Stimulated activated CD8-positive, alpha-beta memory T cell treated with anti-CD3 and anti-CD28 coated beads, Interleukin-2, amount 100 ng/mL, for 1 hour (primary cell): ENCODE measurements at regions not wholly inside any gene's neighbourhood (a gene's known extent, or its start where the extent isn't known, plus 50 kb on each side); places are given as distances from the start of the nearest gene placed in this dataset.

Source experiments
- DNase-seq, 2 donors: peaks; one replicate each; pipeline ENCODE4 v3.0.0-alpha.2; 2020; ENCODE audit warnings: low read depth in 2 of 2

- DNase-seq, result no peak
Observed at GRCh38 chr5:96035796-96036195, 74.1 kb upstream of the ELL2 start.

GRCh38 chr5:96033116-96033515 lies 71.5 kb upstream of the ELL2 start:
- DNase-seq, result no peak

- no peak for DNase-seq
Observed at GRCh38 chr5:96031811-96032261, 70.2 kb upstream of the ELL2 start.

GRCh38 chr5:96031180-96031579 lies 69.5 kb upstream of the ELL2 start:
- DNase-seq, result no peak

- no peak for DNase-seq
Observed at GRCh38 chr5:96026406-96027041, 64.9 kb upstream of the ELL2 start.

GRCh38 chr5:96024683-96025475 lies 63.2 kb upstream of the ELL2 start:
- no peak for DNase-seq

- no peak for DNase-seq
Observed at GRCh38 chr5:96023518-96023917, 61.9 kb upstream of the ELL2 start.

GRCh38 chr5:96022971-96023370 lies 61.3 kb upstream of the ELL2 start:
- no peak for DNase-seq

- no peak for DNase-seq
Observed at GRCh38 chr5:96017951-96018350, 56.3 kb upstream of the ELL2 start.

GRCh38 chr5:96016216-96016615 lies 54.6 kb upstream of the ELL2 start:
- no peak for DNase-seq

- no peak for DNase-seq
Observed at GRCh38 chr5:96015709-96016108, 54.1 kb upstream of the ELL2 start.

- no peak for DNase-seq
Observed at GRCh38 chr5:96014395-96014794, 52.7 kb upstream of the ELL2 start.

GRCh38 chr5:96013254-96013653 lies 51.6 kb upstream of the ELL2 start:
- no peak for DNase-seq

GRCh38 chr5:96012399-96012798 lies 50.7 kb upstream of the ELL2 start:
- DNase-seq, result no peak
